ENCODE measurements at regions not wholly inside any gene's neighbourhood (a gene's known extent, or its start where the extent isn't known, plus 50 kb on each side); places are given as distances from the start of the nearest gene placed in this dataset.

DNA sequence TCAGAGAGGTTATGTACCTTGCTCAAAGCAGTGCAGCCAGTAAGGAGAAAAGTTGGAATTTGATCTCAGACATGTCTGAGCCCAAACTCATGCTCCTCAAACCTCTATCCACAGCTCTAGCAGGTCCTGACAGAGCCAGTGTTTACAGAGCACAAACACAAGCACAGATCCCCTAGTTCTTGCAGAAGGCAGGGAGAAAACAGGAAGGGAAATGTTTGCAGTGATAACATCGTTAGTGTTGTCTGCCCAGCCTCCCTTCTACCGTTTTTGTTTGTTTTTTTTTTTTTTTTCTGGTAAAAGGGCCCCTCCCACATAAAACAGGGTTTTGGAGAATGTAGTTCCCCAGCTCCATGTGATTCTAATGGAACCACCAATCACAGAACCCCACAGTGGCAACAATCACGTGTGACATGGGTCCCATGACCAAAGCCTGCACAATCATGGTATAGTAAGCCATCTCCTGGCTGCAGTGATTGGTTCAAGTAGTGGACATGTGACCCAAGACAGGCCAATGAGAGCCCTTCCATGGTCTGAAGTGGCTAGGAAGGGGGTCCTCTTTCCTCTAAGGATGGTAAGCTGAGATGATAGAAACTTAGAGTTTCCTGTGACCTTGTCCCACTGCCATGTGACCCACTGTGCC lies 513.4 kb downstream of the MED13L start:
- H3K4me3 ChIP-seq (ENCODE audit: low read depth, low read length), result no peak overlapping the region
- TF ChIP-seq, protein P1, sequence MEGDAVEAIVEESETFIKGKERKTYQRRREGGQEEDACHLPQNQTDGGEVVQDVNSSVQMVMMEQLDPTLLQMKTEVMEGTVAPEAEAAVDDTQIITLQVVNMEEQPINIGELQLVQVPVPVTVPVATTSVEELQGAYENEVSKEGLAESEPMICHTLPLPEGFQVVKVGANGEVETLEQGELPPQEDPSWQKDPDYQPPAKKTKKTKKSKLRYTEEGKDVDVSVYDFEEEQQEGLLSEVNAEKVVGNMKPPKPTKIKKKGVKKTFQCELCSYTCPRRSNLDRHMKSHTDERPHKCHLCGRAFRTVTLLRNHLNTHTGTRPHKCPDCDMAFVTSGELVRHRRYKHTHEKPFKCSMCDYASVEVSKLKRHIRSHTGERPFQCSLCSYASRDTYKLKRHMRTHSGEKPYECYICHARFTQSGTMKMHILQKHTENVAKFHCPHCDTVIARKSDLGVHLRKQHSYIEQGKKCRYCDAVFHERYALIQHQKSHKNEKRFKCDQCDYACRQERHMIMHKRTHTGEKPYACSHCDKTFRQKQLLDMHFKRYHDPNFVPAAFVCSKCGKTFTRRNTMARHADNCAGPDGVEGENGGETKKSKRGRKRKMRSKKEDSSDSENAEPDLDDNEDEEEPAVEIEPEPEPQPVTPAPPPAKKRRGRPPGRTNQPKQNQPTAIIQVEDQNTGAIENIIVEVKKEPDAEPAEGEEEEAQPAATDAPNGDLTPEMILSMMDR (IDR thresholded peaks at IDR 0.05; ENCODE audit: low read depth, low read length), result no peak
- DNase-seq, result no peak
- no peaks in the 10 kb centered on the region for H3K9me3 ChIP-seq (ENCODE audit: severe bottlenecking)
- no peak overlapping the region for H3K27ac ChIP-seq
- H3K36me3 ChIP-seq, result no peaks in the 10 kb centered on the region
- H3K27me3 ChIP-seq (ENCODE audit: insufficient read depth, low read depth, severe bottlenecking), result peaks cover 4% of the 10 kb centered on the region

DNA sequence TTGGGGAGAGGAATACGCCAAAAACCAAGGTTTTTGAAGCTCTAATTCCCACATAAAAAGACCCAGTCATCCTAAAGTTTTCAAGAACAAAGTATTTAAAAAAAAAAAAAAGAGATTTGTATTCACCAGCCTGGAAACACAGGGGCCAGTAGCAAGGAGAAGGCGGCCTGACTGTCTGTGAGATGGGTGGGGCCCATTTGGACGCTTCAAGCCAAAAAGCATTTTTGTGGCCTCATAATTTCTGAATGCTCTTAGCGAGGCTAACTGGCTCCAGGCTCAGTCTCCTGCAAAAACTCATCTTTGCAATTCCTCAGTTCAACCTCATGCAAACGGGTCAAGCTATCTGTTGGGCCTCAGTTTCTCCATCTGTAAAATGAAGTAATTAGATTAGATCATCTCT lies 514.1 kb downstream of the MED13L start:
- no peak overlapping the region for H3K4me3 ChIP-seq (ENCODE audit: low read depth, low read length)
- no peak for DNase-seq

DNA sequence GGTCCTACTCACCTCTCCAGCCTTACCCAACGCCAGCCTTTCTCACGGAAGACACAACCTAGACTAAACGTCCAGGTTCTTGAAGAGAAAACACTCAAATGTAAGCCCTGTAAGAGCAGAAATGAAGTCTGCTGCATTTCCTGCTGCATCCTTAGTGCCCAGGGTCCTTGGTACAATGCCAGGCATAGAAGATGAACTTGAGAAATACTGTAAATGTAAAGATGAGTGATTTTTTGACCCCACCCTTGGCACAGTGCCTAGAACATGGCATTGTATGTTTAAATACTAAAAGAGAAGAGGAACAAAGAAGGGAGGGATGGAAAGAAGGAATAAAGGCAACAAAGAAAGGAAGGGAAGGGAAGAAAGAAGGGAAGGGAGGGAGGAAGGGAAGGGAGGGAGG lies 514.6 kb downstream of the MED13L start:
- no peak overlapping the region for H3K27ac ChIP-seq
- H3K36me3 ChIP-seq, result no peaks in the 10 kb centered on the region
- peaks cover 4% of the 10 kb centered on the region for H3K27me3 ChIP-seq (ENCODE audit: insufficient read depth, low read depth, severe bottlenecking)
- TF ChIP-seq, protein P1 (IDR thresholded peaks at IDR 0.05; ENCODE audit: low read depth, low read length), result no peak
- DNase-seq, result no peak
- H3K4me3 ChIP-seq (ENCODE audit: low read depth, low read length), result no peak overlapping the region
- no peaks in the 10 kb centered on the region for H3K9me3 ChIP-seq (ENCODE audit: severe bottlenecking)

More for the DNA sequence above, 514.1 kb downstream of the MED13L start:
- Histone ChIP-seq H3K27me3 (ENCODE audit: insufficient read depth, low read depth, severe bottlenecking) (peaks cover 4% of the 10 kb centered on the region), H3K36me3 (no peaks in the 10 kb centered on the region), H3K27ac (no peak overlapping the region), H3K9me3 (ENCODE audit: severe bottlenecking) (no peaks in the 10 kb centered on the region)
- TF ChIP-seq, protein P1 (IDR thresholded peaks at IDR 0.05; ENCODE audit: low read depth, low read length), result no peak

DNA sequence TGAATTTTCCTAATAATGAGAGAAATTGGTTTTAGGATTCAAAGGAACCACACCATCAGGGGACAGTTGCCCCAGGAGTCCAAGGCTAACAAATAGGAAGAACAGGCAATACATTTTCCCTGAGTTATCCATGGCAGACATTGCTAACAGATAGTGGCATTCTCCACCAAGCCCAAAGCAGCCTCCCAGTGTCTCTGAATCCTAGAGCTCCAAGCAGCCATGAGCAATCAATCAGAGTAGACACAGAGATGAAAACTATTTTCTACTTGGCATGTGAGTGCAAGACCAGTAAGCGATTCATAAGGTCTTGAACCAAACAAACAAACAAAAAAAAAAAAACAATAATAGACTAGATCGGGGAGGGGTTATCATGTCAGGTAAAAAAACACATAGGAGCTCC lies 515.7 kb downstream of the MED13L start:
- TF ChIP-seq, protein P1 (IDR thresholded peaks at IDR 0.05; ENCODE audit: low read depth, low read length), result no peak
- Histone ChIP-seq H3K9me3 (ENCODE audit: severe bottlenecking) (no peaks in the 10 kb centered on the region), H3K4me3 (ENCODE audit: low read depth, low read length) (no peak overlapping the region), H3K27ac (no peak overlapping the region), H3K36me3 (no peaks in the 10 kb centered on the region), H3K27me3 (ENCODE audit: insufficient read depth, low read depth, severe bottlenecking) (peaks cover 8% of the 10 kb centered on the region)
- no peak for DNase-seq

DNA sequence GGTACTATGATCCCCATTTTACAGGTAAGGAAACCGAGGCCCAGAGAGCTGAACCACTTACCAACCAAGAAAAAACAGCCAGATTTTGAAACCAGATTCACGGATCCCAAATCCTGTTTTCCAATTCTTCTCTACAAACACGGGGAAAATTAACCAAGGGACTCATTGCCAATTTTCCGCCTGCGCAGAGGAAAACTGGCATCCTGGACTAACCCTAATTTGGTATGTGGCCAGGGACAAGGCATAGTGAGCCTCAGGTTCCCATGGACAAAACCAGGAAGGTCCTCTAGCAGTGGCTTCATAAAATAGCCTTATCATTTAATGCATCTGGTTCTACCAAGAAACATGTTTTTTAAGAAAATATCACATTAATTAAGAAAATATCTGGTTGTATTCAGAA lies 517.3 kb downstream of the MED13L start:
- no peak for DNase-seq
- peaks cover 11% of the 10 kb centered on the region for H3K27me3 ChIP-seq (ENCODE audit: insufficient read depth, low read depth, severe bottlenecking)
- TF ChIP-seq, protein P1 (IDR thresholded peaks at IDR 0.05; ENCODE audit: low read depth, low read length), result no peak
- no peaks in the 10 kb centered on the region for H3K36me3 ChIP-seq
- no peaks in the 10 kb centered on the region for H3K9me3 ChIP-seq (ENCODE audit: severe bottlenecking)
- no peak overlapping the region for H3K27ac ChIP-seq
- no peak overlapping the region for H3K4me3 ChIP-seq (ENCODE audit: low read depth, low read length)

All from WERI-Rb-1 (cell line).